A172 (cell line): ENCODE measurements at regions not wholly inside any gene's neighbourhood (a gene's known extent, or its start where the extent isn't known, plus 50 kb on each side); places are given as distances from the start of the nearest gene placed in this dataset.
"Not testable (repeated sequence)": the region's sequence is repeated elsewhere in the genome, so short reads cannot be mapped to it uniquely, and the experiment has no call there.

Experiments
- DNase-seq: peaks from one replicate; pipeline ENCODE4 v3.0.0-alpha.2; 2015; ENCODE audit warnings: low spot score

DNA sequence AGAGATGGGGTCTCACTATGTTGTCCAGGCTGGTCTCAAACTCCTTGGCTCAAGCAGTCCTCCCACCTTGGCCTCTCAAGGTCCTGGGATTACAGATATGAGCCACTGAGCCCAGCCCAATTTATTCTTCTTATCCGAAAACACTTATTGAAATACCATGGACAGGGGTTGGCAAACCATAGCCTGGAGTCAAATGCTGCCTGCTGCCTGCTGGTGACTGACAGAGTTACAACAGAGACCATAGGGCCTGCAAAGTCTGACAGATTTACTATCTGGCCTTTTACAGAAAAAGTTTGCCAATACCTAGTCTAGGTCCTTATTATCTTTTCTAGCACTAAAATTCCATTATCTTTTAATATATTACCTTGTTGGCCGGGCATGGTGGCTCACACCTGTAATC lies 87.1 kb upstream of the ZNF281 start:
- DNase-seq: no peak

DNA sequence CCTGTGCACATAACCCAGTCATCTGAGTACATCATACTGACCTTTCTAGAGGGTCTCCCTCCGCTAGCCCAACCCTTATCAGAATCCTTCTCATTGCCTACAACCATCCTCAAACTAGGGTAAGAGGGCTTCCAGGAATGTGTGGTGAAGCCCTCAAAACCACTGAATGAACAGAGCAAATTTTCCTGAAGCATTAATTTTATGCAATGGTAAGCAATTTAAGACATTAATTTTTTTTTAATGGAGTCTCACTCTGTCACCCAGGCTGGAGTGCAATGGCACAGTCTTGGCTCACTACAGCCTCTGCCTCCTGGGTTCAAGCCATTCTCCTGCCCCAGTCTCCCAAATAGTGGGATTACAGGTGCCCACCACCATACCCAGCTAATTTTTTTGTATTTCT lies 86.1 kb upstream of the ZNF281 start:
- no peak for DNase-seq

DNA sequence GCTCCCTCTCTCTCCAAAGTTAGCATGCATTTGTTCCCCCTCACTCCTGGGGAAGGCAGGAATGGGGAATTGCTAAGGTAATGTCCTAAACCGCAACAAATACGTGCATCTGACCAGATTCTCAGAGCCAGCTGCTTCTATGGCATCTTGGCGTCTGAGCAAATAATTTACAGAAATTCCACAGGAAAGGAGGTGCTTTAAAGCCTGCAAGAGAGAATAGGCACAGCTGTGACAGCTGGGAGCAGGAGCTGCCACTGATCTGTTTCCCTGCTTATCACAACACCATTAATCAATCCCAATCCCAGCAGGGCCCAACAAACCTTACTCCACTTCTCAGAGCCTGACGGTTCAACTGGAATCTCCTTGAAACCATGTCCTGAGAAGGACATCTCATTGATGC lies 83.5 kb upstream of the ZNF281 start:
- DNase-seq: no peak

DNA sequence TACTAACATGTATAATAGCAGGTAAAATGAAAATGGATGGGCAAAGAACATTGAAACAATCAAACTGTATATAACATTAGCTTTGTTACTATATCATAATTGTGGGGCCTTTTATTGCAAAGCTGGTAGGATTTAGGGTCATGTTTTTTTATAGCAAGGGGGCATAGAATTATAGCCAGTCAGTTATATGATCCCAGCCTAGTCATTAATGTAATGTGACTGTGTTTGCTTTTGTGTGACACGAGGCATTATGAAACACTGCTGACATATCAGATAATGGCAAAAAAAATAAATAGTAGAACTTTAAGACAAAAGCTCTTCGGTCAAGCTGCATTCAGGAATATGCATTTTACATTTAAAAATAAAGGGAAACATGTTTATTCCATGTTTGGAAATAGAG lies 81.3 kb upstream of the ZNF281 start:
- no peak for DNase-seq

DNA sequence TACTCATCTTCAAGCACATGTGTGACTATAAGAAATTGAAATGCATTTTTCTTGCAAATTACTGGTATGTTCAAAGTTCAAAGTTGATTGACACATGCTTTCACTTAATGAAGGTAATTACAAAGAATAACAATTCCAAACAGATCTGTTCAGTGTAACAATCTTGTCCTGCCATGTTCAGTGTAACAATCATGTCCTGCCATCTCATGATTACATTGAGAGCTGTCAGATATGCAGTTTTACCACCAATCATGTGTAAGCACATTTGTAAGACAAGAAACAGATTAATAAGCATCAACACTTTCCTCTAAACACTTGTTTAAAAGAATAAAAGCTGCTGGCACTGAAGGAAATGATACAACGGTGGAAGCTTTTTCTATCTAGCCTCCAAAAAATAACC lies 80.3 kb upstream of the ZNF281 start:
- no peak for DNase-seq

DNA sequence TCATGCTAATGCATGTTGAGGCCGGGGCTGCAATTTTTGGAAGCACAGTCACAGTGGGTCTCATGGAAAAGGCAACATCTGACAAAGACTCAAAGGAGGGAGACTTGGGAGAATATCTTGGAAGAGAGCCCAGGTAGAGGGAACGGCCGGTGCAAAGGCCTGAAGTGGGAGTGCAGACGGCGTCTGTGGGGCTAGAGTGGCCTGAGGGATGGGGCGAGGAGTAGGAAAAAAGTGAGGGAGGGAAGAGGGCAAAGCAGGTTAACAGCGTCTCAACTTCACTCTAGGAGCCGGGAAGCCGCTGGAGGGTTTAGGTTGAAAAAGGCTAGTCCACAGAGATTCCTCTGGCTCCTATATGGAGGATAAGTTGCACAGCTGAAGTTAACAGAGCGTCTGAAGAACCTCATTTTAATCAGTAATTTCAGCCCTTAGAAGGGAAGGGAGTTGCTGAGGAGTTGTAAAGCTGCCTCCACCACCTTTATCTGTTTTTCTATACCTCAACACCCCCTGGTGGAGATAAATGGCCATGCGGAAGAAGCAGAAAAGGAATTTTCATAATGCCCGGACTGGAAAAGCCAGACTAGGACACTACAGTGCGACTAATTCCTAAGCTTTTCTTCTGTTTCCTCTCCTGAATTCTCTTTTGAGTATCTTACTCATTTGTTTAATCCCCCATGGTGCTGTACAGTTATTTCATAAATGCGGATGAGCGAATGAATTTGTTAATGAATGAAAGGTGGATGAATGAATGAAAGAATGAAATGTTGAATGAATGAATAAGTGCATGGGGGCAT lies 78.7 kb upstream of the ZNF281 start:
- DNase-seq: peak; percentile 80

DNA sequence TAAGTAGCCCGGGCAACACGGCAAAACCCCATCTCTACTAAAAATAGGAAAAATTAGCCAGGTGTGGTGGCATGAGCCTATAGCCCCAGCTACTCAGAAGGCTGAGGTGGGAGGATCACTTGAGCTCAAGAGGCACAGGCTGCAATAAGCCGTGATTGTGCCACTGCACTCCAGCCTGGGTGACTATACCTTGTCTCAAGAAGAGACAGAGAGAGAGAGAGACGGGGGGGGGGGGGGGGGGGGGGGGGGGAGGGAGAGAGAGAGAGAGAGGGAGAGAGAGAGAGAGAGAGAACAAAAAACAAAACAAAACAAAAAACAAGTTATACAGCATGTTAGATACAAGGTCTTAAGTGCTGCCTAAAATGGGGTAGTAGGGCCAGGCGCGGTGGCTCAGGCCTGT lies 77.8 kb upstream of the ZNF281 start:
- DNase-seq: no peak

DNA sequence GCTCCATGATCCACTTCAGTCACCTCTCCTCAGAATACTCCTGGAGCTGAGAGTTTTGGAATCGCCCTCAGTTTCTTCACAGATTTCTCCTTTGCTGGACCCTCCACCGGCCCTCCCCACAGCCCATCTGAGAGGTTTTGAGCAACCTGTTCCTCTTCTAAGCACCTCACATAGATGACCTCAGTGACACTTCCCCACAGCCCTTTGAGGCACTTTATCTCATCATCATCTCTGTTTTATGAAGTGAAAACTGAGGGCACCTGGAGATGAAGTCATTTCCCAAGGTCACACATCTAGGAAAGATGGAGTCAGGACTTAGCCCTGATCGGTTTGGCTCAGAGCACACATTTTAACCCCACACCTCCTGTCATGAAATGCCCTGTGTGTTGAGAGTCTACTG lies 76.8 kb upstream of the ZNF281 start:
- no peak for DNase-seq

DNA sequence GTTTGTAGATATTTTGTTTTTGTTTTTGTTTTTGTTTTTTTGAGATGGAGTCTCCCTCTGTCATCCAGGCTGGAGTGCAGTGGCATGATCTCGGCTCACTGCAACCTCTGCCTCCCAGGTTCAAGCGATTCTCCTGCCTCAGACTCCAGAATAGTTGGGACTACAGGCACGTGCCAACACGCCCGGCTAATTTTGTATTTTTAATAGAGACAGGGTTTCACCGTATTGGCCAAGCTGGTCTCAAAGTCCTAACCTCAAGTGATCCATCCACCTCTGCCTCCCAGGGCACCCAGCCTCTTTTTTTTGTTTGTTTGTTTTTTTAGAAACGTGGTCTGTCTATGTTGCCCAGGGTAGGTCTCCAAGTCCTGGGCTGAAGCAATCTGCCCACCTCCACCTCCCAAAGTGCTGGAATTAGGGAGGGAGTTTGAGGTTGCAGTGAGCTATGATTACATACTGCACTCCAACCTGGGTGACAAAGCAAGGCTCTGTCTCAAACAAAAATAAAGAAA lies 74.7 kb upstream of the ZNF281 start:
- DNase-seq: not testable (repeated sequence)

DNA sequence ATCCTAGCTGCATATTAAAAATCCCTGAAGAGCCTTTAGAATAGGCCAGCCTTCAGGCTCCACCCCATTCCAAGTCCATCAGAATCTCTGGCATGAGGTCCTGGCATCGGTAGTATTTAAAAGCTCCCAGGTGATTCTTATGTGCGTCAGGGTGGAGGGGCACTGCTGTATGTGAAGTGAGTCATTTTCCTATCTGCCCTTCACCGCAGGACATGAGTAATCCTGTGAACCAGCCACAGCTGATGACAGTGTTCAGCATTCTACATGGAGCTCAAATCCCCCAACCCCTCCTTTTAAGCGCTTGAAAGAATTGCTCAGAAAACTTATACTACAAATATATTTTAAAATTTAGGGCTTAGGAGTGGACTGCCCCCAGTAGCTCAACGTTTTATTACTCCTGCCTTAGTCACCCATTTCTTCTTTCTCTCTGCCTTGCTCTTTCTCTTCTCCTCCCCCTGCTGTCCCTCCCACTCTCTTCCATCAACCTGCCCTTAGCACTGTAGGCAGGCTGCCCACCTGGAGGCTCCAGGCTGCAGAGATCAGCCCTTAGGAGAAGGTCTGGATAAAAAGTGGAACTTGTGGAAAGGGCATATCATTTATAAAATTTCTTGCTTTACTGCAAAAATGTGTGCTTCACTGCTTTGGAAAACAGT lies 73.8 kb upstream of the ZNF281 start:
- DNase-seq: peak; percentile 99

DNA sequence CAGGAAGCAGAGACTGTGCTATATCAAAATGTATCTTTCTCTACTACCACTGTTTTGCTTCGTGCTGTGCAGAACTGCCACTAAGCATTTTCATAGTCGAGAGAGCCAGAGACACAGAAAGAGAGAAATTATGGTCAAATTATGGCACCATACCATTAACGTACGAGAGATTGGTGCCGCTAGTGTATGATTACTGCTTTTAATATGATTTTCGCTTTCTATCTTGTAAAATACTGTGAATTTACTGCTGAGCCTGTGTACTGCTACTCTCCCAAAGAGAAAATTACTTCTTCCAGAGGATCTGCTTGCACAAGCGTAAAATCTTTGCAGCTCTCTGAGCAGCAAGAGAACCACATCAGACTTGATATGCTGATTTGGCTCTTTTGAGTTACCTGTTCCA lies 71.1 kb upstream of the ZNF281 start:
- no peak for DNase-seq

DNA sequence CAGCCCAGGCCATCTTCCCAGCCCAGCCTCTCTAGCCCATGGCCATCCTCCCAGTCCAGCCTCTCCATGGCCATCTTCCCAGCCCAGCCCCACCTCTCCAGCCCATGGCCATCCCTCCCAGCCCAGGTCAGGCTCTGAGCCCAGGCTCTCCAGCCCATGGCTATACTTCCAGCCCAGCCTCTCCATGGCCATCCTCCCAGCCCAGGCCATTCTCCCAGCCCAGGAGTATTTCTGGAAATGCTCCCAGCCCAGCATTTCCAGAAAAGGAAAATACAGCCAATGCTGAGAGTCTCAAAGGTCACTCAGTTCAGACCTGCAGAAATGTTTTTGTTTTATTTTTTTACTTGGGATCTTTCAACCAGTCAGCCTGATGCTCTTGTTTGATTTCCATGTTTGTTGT lies 70.0 kb upstream of the ZNF281 start:
- no peak for DNase-seq

DNA sequence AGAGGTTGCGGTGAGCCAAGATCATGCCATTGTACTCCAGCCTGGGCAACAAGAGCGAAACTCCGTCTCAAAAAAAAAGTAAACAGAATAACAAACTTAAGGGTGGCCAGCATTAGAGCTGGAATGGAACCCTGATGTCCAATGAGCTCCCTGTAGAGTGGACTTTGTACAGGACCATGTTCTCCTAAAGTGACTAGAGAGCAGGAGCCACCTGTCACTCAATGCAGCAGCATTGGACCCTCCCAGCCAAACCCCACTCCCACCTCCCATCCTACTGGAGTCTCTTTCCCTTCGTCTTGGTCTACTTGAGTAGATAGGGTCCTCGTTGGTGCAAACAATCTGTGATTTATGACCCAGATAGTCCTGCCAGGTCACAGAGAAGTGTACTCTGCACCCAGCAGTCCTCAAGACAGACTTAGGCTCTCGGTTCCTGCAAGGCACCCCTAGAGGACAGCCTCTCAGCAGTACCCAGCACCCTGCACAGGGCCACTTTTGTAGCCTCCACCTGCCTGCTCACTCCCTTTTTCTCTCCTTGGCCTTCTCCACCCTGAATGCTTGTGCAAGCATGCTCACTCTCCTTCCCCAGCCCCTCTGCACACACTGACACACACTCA lies 69.2 kb upstream of the ZNF281 start:
- no peak for DNase-seq

DNA sequence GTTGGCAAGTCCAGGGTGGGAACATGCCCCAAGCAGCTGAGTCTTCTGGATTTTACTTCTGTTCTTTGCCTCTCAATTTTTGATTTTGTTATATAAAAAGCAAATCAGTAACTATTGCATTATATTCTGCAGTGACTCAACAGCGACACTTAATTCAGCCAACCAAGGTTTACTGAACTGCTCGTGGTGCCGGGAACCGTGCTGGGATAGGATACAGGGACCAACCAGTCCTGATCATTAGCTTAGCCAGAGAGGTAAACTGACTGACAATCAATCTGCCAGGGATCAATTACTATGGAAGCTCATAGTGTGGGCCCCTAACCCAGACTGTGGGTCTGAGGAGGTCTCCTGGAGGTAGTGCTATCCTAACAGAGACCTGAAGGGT lies 68.4 kb upstream of the ZNF281 start:
- DNase-seq: no peak

DNA sequence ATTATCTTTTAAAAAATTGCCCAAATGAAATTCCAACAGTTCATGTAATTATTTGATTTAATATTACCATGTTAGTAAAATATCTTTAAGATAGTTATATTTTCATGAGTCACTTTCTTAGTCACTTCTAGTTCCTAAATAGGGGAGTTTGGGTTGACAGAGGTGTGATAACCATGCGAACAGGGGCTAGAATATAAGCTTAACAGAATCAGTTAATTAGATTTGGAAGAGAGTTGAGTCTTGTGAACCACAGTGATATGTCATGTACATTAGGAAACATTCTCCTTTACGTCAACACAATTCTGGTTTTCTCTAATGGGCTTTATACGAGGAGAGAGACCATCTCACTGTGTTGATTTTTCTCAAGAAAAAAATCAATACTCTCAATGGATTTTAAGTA lies 64.8 kb upstream of the ZNF281 start:
- no peak for DNase-seq

DNA sequence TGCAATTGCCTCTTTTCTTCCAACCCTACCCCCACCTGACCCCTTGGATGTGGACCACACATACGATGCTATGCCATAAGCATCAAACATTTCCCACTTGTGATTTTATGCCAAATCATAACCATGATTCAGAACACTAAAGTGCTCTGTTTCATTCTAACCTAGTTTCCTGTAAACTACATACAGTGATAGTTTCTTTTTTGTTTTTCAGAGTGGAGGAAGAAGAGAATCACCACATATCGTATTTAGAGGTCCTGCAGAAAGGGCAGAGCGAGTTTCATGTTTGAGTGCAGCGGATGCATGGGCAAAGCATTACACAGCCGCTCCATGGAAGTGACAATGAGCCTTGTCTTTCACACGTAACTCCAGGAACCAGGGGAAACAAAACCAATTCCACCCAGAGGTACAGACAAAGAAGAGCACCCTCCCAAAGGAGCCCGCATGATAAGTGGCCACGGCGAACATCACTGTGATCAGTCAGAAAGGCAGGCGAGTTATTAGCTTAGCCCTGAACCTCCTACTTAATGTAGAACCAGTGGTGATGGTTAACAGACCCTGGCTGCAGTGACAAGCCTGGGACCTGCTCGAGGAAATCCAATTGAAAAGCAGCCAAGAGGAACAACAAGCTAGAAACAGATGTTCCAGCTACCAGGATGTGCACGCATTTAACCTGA lies 64.0 kb upstream of the ZNF281 start:
- DNase-seq: no peak

DNA sequence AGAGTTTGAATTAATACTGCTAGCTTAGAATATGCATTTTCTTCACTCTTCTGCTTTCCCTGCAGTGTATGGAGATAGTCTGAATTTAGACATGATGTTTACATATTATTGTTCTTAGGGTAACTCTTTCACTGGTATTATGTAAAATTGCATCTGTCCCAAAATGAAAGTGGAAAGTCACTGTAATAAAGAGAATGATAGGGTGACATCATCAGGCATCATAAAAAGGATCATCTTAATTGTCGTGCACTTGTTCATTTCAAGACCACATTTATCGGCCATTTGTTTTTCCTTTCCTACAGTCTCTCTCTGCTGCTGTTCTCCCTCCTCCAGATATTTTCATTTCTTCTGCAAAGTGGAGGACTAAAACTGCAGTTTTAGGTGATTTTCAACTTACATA lies 61.9 kb upstream of the ZNF281 start:
- DNase-seq: no peak

DNA sequence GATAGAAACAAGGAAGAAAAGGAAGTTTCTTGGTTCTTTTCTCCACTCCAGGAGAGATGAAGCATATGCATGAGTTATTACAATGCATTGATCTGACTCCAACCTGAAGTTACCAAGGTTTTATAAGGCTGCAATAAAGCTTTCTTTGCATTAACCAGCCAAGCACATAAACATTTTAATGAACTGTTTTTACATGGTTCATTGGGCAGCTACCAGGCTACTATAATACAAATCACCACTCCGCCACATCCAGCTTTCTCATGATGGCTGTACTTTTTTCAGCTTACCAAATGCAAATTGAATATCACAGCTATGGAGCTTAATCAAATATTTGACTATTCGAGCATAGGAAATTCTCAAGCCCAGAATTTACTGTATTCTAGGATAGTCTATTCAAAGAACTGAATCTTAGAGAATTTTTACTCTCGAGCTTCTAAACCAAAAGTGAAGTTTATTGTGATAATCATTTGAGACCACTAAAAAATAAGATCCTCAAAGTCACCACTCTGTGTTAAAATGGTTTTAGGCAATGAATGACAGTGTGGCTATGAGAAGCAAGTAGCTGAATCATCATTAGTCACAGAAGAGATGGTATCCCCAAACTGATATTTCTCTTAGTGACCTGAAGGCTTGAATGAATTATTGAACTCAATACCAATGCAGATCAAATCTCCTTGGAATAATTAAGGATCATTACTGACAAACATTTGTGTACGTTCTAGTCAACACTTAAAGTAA lies 58.6 kb upstream of the ZNF281 start:
- no peak for DNase-seq

DNA sequence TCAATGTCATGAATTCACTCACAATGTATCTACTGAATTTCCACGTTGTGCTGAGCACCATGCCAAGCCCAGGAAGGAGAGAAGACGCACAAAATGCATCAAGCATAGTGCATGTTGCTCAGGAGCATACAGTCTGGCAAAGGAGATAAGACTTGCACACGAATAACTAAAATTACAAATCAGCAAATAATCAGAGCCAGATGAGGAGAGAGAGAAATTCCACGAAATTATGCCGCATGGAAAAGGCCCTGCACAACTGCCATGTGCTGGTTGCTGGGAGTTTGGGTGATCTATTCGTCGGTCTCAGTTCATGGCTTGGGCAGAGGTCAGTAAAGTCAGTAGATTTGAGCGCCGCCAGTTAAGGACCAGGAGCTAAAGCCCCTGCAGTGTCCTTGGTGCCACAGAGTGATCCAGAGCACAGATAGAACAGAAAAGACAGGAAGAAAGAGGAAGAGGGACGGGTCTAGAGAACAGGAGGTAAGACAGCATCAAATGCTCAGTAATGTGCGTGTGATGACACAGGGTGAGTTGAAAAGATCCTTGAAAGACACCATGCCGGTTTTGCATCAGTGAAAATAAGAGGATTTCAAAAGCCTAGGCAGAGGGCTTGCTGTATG lies 55.1 kb upstream of the ZNF281 start:
- no peak for DNase-seq
